ENCODE measurements at regions not wholly inside any gene's neighbourhood (a gene's known extent, or its start where the extent isn't known, plus 50 kb on each side); places are given as distances from the start of the nearest gene placed in this dataset.

DNA sequence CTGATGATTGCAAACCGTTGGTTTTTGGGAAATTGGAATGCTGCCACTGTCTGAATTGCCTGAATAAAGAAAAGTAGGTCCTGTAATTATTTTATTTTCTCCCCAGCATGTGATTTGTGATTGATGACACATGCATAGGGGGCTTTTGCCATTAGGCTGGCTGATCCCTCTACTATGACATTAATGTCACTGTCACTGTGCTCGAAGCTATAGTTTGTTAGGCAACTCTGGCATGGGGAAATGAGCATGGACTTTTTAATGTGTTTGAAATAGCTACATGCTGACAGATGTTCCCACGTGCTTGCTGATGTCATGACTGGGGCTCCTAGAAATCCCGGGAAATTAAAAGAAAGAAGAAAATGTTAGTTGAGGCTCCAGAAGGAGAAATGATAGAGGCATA lies 99.1 kb downstream of the HRH4 start:
- ChIA-PET CTCF (no interaction called here), POLR2A (no interaction called here)
- intact Hi-C loops (cut with micrococcal nuclease; ENCODE audit: unreplicated experiment): loop anchor here (10.0 kb wide), 1 partner anchor 935 kb away; no protein-coding TSS in a partner anchor
- H3K4me3 ChIP-seq (ENCODE audit: low read depth in 2 of 2, low read length in 2 of 2): no peak overlapping the region
- no peak overlapping the region for H3K27ac ChIP-seq (ENCODE audit: low read length)
- no peaks in the 10 kb centered on the region for H3K9me3 ChIP-seq (ENCODE audit: control insufficient read depth, insufficient read depth, low read depth, low read length)
- no TSS peak for BruUV-seq (replicated peaks)
- TF ChIP-seq TCF7L2 (IDR thresholded peaks at IDR 0.05; ENCODE audit: low read depth, low read length): no peak
- no peak for TF ChIP-seq POLR2AphosphoS5 (IDR thresholded peaks at IDR 0.05; ENCODE audit: low read depth, low read length)
- TF ChIP-seq, protein P1, sequence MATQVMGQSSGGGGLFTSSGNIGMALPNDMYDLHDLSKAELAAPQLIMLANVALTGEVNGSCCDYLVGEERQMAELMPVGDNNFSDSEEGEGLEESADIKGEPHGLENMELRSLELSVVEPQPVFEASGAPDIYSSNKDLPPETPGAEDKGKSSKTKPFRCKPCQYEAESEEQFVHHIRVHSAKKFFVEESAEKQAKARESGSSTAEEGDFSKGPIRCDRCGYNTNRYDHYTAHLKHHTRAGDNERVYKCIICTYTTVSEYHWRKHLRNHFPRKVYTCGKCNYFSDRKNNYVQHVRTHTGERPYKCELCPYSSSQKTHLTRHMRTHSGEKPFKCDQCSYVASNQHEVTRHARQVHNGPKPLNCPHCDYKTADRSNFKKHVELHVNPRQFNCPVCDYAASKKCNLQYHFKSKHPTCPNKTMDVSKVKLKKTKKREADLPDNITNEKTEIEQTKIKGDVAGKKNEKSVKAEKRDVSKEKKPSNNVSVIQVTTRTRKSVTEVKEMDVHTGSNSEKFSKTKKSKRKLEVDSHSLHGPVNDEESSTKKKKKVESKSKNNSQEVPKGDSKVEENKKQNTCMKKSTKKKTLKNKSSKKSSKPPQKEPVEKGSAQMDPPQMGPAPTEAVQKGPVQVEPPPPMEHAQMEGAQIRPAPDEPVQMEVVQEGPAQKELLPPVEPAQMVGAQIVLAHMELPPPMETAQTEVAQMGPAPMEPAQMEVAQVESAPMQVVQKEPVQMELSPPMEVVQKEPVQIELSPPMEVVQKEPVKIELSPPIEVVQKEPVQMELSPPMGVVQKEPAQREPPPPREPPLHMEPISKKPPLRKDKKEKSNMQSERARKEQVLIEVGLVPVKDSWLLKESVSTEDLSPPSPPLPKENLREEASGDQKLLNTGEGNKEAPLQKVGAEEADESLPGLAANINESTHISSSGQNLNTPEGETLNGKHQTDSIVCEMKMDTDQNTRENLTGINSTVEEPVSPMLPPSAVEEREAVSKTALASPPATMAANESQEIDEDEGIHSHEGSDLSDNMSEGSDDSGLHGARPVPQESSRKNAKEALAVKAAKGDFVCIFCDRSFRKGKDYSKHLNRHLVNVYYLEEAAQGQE (IDR thresholded peaks at IDR 0.05; ENCODE audit: insufficient read depth in 1 of 2, low read depth in 2 of 2, low read length in 1 of 2): no peak
- TF ChIP-seq SIN3A (IDR thresholded peaks at IDR 0.05; ENCODE audit: borderline replicate concordance, insufficient read depth, low read depth, low read length): no peak
- TF ChIP-seq, protein P2, sequence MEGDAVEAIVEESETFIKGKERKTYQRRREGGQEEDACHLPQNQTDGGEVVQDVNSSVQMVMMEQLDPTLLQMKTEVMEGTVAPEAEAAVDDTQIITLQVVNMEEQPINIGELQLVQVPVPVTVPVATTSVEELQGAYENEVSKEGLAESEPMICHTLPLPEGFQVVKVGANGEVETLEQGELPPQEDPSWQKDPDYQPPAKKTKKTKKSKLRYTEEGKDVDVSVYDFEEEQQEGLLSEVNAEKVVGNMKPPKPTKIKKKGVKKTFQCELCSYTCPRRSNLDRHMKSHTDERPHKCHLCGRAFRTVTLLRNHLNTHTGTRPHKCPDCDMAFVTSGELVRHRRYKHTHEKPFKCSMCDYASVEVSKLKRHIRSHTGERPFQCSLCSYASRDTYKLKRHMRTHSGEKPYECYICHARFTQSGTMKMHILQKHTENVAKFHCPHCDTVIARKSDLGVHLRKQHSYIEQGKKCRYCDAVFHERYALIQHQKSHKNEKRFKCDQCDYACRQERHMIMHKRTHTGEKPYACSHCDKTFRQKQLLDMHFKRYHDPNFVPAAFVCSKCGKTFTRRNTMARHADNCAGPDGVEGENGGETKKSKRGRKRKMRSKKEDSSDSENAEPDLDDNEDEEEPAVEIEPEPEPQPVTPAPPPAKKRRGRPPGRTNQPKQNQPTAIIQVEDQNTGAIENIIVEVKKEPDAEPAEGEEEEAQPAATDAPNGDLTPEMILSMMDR (IDR thresholded peaks at IDR 0.05): no peak
- no peaks in the 10 kb centered on the region for H3K4me1 ChIP-seq (ENCODE audit: control insufficient read depth, insufficient read depth, low read length)
- in situ Hi-C loops (cut with HindIII; ENCODE audit: low pct_unique_long_range_greater_than_20kb, low sequenced_read_pairs): no loop called here
- DNase-seq (ENCODE audit: low read depth, low spot score) (no peak), ATAC-seq (no peak)
- H3K27me3 ChIP-seq (ENCODE audit: control insufficient read depth, insufficient read depth, low read length): peaks cover 6% of the 10 kb centered on the region
- H3K36me3 ChIP-seq (ENCODE audit: control insufficient read depth, insufficient read depth, low read length): no peaks in the 10 kb centered on the region

GRCh38 chr18:24560511-24560981 lies 100.1 kb downstream of the HRH4 start:
- no TSS peak for BruUV-seq (replicated peaks)
- Histone ChIP-seq H3K9me3 (ENCODE audit: control insufficient read depth, insufficient read depth, low read depth, low read length) (no peaks in the 10 kb centered on the region), H3K27me3 (ENCODE audit: control insufficient read depth, insufficient read depth, low read length) (peaks cover 6% of the 10 kb centered on the region), H3K27ac (ENCODE audit: low read length) (no peak overlapping the region), H3K4me1 (ENCODE audit: control insufficient read depth, insufficient read depth, low read length) (no peaks in the 10 kb centered on the region), H3K36me3 (ENCODE audit: control insufficient read depth, insufficient read depth, low read length) (no peaks in the 10 kb centered on the region), H3K4me3 (ENCODE audit: low read depth in 2 of 2, low read length in 2 of 2) (no peak overlapping the region)
- intact Hi-C loops (cut with micrococcal nuclease; ENCODE audit: unreplicated experiment): no loop called here
- in situ Hi-C loops (cut with HindIII; ENCODE audit: low pct_unique_long_range_greater_than_20kb, low sequenced_read_pairs): no loop called here
- TF ChIP-seq POLR2AphosphoS5 (IDR thresholded peaks at IDR 0.05; ENCODE audit: low read depth, low read length): no peak
- no peak for TF ChIP-seq TCF7L2 (IDR thresholded peaks at IDR 0.05; ENCODE audit: low read depth, low read length)
- TF ChIP-seq SIN3A (IDR thresholded peaks at IDR 0.05; ENCODE audit: borderline replicate concordance, insufficient read depth, low read depth, low read length): no peak
- TF ChIP-seq, protein P2 (IDR thresholded peaks at IDR 0.05): no peak
- TF ChIP-seq, protein P1 (IDR thresholded peaks at IDR 0.05; ENCODE audit: insufficient read depth in 1 of 2, low read depth in 2 of 2, low read length in 1 of 2): no peak
- no peak for ATAC-seq
- ChIA-PET CTCF (no interaction called here), POLR2A (no interaction called here)
- DNase-seq (ENCODE audit: low read depth, low spot score): no peak
